ENCODE measurements at regions not wholly inside any gene's neighbourhood (a gene's known extent, or its start where the extent isn't known, plus 50 kb on each side); places are given as distances from the start of the nearest gene placed in this dataset.

- TF ChIP-seq CTCF (IDR thresholded peaks at IDR 0.05; ENCODE audit: low read depth, low read length, missing input control) (no peak), TAF1 (conservative IDR thresholded peaks at IDR 0.05) (no peak), RAD21 (IDR thresholded peaks at IDR 0.05) (no peak), RXRA (IDR thresholded peaks at IDR 0.05) (no peak), HNF4G (IDR thresholded peaks at IDR 0.05) (no peak), NR2F2 (IDR thresholded peaks at IDR 0.05) (no peak), YY1 (IDR thresholded peaks at IDR 0.05) (no peak), GABPA (IDR thresholded peaks at IDR 0.05 in 1 of 2, conservative IDR thresholded peaks at IDR 0.05 in 1 of 2) (no peak), ATF3 (IDR thresholded peaks at IDR 0.05) (no peak), FOXA1 (IDR thresholded peaks at IDR 0.05) (no peak), MAX (IDR thresholded peaks at IDR 0.05) (no peak)
- TF ChIP-seq, protein P1, sequence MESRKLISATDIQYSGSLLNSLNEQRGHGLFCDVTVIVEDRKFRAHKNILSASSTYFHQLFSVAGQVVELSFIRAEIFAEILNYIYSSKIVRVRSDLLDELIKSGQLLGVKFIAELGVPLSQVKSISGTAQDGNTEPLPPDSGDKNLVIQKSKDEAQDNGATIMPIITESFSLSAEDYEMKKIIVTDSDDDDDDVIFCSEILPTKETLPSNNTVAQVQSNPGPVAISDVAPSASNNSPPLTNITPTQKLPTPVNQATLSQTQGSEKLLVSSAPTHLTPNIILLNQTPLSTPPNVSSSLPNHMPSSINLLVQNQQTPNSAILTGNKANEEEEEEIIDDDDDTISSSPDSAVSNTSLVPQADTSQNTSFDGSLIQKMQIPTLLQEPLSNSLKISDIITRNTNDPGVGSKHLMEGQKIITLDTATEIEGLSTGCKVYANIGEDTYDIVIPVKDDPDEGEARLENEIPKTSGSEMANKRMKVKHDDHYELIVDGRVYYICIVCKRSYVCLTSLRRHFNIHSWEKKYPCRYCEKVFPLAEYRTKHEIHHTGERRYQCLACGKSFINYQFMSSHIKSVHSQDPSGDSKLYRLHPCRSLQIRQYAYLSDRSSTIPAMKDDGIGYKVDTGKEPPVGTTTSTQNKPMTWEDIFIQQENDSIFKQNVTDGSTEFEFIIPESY (IDR thresholded peaks at IDR 0.05), result no peak
Measured at GRCh38 chr4:129863206-129863605, 767.3 kb downstream of the C4orf33 start.
